ENCODE measurements at regions not wholly inside any gene's neighbourhood (a gene's known extent, or its start where the extent isn't known, plus 50 kb on each side); places are given as distances from the start of the nearest gene placed in this dataset.
A peak's percentile ranks its signal among the peaks of the same experiment; 100 is the strongest.

DNA sequence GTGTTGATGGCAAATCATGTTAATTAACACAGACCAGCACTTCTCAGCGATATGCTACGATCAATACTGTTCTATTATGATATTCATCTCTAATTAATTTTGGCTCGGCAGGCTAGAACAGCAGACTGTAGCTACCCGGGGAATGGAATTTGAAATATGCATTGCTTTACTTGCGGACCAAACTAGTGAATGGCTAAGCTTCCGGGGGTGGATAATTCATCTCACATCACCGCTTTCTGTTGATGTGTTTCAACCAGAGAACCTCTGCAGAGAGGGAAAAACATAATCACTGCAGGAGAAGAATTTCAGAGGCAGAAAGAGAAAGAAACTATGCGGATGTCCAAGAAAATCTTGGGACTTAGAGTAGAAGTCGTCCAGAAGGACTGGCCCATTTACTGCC is 490.9 kb downstream of the STK39 start:
- no peak for DNase-seq (ENCODE audit: low read depth)
- no peak overlapping the region for H3K4me3 ChIP-seq (ENCODE audit: low read depth, low read length)
- TF ChIP-seq, protein P1, sequence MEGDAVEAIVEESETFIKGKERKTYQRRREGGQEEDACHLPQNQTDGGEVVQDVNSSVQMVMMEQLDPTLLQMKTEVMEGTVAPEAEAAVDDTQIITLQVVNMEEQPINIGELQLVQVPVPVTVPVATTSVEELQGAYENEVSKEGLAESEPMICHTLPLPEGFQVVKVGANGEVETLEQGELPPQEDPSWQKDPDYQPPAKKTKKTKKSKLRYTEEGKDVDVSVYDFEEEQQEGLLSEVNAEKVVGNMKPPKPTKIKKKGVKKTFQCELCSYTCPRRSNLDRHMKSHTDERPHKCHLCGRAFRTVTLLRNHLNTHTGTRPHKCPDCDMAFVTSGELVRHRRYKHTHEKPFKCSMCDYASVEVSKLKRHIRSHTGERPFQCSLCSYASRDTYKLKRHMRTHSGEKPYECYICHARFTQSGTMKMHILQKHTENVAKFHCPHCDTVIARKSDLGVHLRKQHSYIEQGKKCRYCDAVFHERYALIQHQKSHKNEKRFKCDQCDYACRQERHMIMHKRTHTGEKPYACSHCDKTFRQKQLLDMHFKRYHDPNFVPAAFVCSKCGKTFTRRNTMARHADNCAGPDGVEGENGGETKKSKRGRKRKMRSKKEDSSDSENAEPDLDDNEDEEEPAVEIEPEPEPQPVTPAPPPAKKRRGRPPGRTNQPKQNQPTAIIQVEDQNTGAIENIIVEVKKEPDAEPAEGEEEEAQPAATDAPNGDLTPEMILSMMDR (IDR thresholded peaks at IDR 0.05; ENCODE audit: insufficient read depth, low read depth, low read length, missing control alignments), result no peak

DNA sequence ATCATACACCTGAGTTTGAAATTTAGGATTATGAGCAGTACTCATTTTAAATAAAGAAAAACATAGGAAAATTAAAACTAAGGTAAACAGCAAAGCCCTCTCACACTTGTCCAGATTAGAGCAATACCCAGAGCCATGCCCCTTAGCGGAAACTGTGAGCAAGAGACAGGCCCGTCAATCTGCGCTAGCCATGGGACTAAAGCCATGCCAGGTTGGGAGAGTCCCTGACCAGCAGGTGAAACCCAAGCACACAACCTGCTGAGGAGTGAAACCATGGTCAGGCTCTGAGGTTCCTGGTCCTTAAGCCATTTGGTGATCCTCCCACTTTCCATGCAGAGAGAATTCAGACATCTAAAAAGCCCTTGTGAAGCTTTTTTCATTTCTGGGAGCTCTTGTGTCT is 494.3 kb downstream of the STK39 start:
- no peak overlapping the region for H3K4me3 ChIP-seq (ENCODE audit: low read depth, low read length)
- TF ChIP-seq, protein P1 (IDR thresholded peaks at IDR 0.05; ENCODE audit: insufficient read depth, low read depth, low read length, missing control alignments), result no peak
- peak; percentile 2 for DNase-seq (ENCODE audit: low read depth)

DNA sequence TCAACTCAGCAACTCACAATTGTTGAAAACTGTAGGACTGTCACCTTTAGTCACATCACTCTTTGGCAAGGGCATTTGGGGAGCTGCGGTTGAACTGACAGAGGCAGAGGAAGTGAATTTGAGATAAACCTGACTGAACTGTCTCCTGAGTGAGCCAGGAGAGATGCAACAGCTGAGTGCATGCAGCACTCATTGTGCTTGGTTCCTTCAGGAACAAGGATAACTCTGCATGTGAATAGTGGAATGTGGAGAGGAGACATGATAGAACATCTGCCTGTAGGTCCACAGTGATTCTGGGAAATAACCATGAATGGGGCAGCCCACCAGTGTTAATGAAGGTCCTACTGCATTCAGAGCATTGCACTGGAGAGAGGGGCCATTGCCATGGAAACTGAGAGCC is 494.7 kb downstream of the STK39 start:
- no peak for DNase-seq (ENCODE audit: low read depth)
- TF ChIP-seq, protein P1 (IDR thresholded peaks at IDR 0.05; ENCODE audit: insufficient read depth, low read depth, low read length, missing control alignments), result no peak

DNA sequence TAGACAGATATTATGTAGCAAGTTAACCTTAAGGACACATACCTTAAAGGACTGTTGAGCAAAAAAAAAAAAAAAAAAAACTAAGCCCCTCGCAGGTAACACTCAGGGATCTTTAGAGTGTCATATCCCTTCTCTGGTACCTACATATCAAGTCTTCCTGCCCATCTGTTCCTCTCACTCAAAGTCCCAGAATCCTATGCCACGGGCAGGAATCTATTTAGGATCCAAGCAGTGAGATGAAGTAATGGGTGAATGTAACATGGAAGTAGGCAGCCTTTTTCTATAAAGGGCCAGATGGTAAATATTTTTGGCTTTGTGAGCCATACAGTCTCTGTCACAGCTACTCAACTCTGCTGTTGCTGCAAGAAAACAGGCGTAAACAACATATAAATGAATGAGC is 496.7 kb downstream of the STK39 start:
- TF ChIP-seq, protein P1 (IDR thresholded peaks at IDR 0.05; ENCODE audit: insufficient read depth, low read depth, low read length, missing control alignments), result no peak
- no peak for DNase-seq (ENCODE audit: low read depth)
- no peak overlapping the region for H3K4me3 ChIP-seq (ENCODE audit: low read depth, low read length)

More for the DNA sequence above, 494.7 kb downstream of the STK39 start:
- H3K4me3 ChIP-seq (ENCODE audit: low read depth, low read length), result no peak overlapping the region

DNA sequence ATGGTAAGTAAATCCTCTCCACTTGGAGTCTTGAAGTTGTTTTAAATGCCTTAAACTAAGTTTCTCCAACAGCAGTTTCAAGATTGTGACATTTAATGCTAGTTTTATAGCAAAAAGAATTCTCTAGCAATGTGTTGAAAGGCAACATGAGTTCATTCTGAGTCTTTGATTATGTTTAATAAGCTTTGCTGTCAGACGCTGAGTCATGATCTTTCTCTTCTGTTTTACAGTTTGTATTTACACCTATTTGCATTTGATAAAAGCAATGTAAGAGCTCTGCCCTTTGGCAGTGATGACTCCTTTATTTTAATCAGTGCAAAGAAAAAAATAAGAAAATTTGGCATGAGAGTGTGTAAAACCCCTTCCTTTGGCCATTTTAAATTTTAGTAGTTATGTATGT is 497.7 kb downstream of the STK39 start:
- H3K4me3 ChIP-seq (ENCODE audit: low read depth, low read length), result no peak overlapping the region
- DNase-seq (ENCODE audit: low read depth), result no peak
- TF ChIP-seq, protein P1 (IDR thresholded peaks at IDR 0.05; ENCODE audit: insufficient read depth, low read depth, low read length, missing control alignments), result no peak

DNA sequence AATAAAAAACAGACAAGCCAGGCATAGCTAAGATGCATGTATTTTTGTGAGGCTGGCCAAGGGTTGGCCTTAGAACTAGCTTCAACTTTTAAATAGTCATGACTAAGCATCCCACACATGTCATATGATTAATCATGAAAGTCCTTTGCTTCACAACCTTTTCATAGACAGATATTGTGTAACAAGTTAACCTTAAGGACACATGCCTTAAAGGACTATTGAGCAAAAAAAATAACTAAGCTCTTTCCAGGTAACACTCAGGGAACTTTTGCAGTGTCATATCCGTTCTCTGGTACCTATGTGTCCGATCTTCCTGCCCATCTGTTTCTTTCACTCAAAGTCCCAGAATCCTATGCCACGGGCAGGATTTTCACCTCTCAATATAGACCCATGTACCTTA is 498.4 kb downstream of the STK39 start:
- no peak for DNase-seq (ENCODE audit: low read depth)
- no peak overlapping the region for H3K4me3 ChIP-seq (ENCODE audit: low read depth, low read length)
- TF ChIP-seq, protein P1 (IDR thresholded peaks at IDR 0.05; ENCODE audit: insufficient read depth, low read depth, low read length, missing control alignments), result no peak

DNA sequence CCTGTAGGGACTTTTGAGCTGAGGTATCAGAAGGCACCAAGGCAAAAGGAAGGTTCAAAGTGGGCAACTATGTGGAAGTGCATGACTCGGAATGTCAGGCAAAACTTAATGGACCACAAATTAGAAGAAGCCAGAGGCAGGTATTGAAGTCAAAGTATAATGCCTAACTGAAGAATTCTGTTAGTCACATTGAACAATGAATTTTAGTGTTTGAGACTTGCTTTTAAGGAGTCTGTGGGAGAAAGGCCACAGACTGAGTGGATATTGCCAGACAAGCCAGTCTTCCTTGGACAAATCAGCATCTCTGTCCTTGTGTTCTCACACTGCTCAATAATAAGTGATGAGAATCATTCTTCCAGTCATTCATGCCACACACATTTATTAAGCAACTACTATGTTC is 498.9 kb downstream of the STK39 start:
- H3K4me3 ChIP-seq (ENCODE audit: low read depth, low read length), result no peak overlapping the region
- no peak for DNase-seq (ENCODE audit: low read depth)
- TF ChIP-seq, protein P1 (IDR thresholded peaks at IDR 0.05; ENCODE audit: insufficient read depth, low read depth, low read length, missing control alignments), result no peak
